ENCODE measurements at regions not wholly inside any gene's neighbourhood (a gene's known extent, or its start where the extent isn't known, plus 50 kb on each side); places are given as distances from the start of the nearest gene placed in this dataset.

GRCh38 chr14:71550367-71550766 lies 381.9 kb upstream of the RGS6 start:
- Histone ChIP-seq H3K27me3 (ENCODE audit: insufficient read depth, poor library complexity, severe bottlenecking) (no peaks in the 10 kb centered on the region), H3K4me3 (replicated peaks; ENCODE audit: insufficient read depth, low read length) (no peak overlapping the region), H3K27ac (replicated peaks) (no peak overlapping the region)
- TF ChIP-seq SPI1 (IDR thresholded peaks at IDR 0.05; ENCODE audit: borderline replicate concordance, low read depth) (no peak), REST (IDR thresholded peaks at IDR 0.05; ENCODE audit: insufficient replicate concordance, low read depth) (no peak), POLR2AphosphoS5 (IDR thresholded peaks at IDR 0.05; ENCODE audit: low read depth) (no peak), GABPA (IDR thresholded peaks at IDR 0.05; ENCODE audit: low read depth) (no peak), CTCF (IDR thresholded peaks at IDR 0.05; ENCODE audit: insufficient read depth, low read length) (no peak)
- DNase-seq (ENCODE audit: low read depth in 1 of 2, low spot score in 1 of 2), result no peak

DNA sequence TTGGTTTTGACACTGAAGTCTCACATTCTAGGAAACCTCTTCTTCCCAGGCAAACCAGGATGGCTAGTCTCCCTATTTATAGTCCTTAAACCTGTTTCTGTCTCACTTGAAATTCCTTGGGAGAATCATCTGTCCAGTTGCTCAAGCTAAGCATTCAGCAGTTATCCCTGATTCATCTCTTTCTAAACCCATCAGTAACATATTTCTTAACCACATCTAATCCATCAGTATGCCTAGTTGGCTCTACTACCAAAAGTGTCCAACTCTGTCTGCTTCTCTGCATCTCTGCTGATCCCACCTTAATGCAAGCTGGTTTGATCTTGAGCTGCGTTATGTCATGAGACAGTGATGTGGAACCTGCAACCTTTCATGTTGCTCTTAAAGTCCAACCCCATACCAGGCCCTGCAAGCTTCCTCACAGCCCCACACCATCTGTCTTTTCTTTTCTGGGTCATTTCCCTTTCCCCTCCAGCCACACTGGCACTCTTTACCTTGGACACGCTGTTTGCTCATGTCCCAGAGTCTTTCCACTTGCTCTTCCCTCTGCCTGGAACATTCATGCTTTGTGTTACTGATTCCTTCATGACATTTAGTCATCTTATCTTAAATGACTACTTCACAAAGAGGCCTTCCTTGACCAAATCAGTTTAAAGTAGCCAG lies 380.8 kb upstream of the RGS6 start:
- H3K27ac ChIP-seq (replicated peaks), result no peak overlapping the region
- TF ChIP-seq SPI1 (IDR thresholded peaks at IDR 0.05; ENCODE audit: borderline replicate concordance, low read depth) (no peak), REST (IDR thresholded peaks at IDR 0.05; ENCODE audit: insufficient replicate concordance, low read depth) (no peak), POLR2AphosphoS5 (IDR thresholded peaks at IDR 0.05; ENCODE audit: low read depth) (no peak), CTCF (IDR thresholded peaks at IDR 0.05; ENCODE audit: insufficient read depth, low read length) (no peak), GABPA (IDR thresholded peaks at IDR 0.05; ENCODE audit: low read depth) (no peak)
- no peak for DNase-seq (ENCODE audit: low read depth in 1 of 2, low spot score in 1 of 2)
- no peaks in the 10 kb centered on the region for H3K27me3 ChIP-seq (ENCODE audit: insufficient read depth, poor library complexity, severe bottlenecking)
- H3K4me3 ChIP-seq (replicated peaks; ENCODE audit: insufficient read depth, low read length), result no peak overlapping the region

- Histone ChIP-seq H3K4me3 (replicated peaks; ENCODE audit: insufficient read depth, low read length) (no peak overlapping the region), H3K27ac (replicated peaks) (no peak overlapping the region), H3K27me3 (ENCODE audit: insufficient read depth, poor library complexity, severe bottlenecking) (no peaks in the 10 kb centered on the region)
- TF ChIP-seq POLR2AphosphoS5 (IDR thresholded peaks at IDR 0.05; ENCODE audit: low read depth), result no peak
- TF ChIP-seq CTCF (IDR thresholded peaks at IDR 0.05; ENCODE audit: insufficient read depth, low read length), result no peak
- TF ChIP-seq REST (IDR thresholded peaks at IDR 0.05; ENCODE audit: insufficient replicate concordance, low read depth), result no peak
- TF ChIP-seq SPI1 (IDR thresholded peaks at IDR 0.05; ENCODE audit: borderline replicate concordance, low read depth), result no peak
- no peak for TF ChIP-seq GABPA (IDR thresholded peaks at IDR 0.05; ENCODE audit: low read depth)
- no peak for DNase-seq (ENCODE audit: low read depth in 1 of 2, low spot score in 1 of 2)
These were observed 379.4 kb upstream of the RGS6 start for GRCh38 chr14:71552809-71553208.
